ENCODE measurements at regions not wholly inside any gene's neighbourhood (a gene's known extent, or its start where the extent isn't known, plus 50 kb on each side); places are given as distances from the start of the nearest gene placed in this dataset.

- Histone ChIP-seq H3K9ac (ENCODE audit: low read depth, low read length) (peak overlapping the region; percentile 9), H3K9me3 (replicated peaks; ENCODE audit: low read length) (no peaks in the 10 kb centered on the region), H3K4me2 (ENCODE audit: low read length) (no peak overlapping the region), H3K4me3 (ENCODE audit: low read length) (no peak overlapping the region), H3K4me1 (ENCODE audit: control insufficient read depth, insufficient read depth, low read length) (peaks cover 41% of the 10 kb centered on the region), H3K36me3 (ENCODE audit: insufficient read depth, low read length) (no peaks in the 10 kb centered on the region), H3K27me3 (ENCODE audit: control insufficient read depth, insufficient read depth, low read length) (no peaks in the 10 kb centered on the region)
Measured at GRCh38 chr1:14440731-14441130, 157.8 kb upstream of the KAZN start.

DNA sequence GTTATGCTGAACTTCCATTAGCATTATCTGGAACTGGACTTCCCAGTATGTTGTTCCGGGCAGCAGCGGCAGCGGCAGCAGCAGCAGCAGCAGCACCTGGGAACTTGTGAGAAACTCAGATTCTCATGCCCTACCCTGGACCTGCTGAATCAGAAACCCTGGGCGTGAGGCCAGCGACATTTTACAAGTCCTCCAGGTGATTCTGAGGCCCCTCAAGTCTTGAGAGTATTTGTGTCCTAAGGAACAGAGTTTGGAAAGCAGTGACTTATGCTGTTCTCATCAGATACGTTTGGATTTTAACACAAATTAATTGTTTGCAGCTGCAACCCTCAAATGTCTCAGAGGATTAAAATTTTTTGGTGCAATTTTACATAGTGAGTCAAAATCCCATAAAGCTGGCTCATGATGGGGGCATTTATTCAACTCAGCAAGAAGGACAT is 157.2 kb upstream of the KAZN start:
- peak overlapping the region; percentile 32 for H3K4me2 ChIP-seq (ENCODE audit: low read length)
- no peaks in the 10 kb centered on the region for H3K36me3 ChIP-seq (ENCODE audit: insufficient read depth, low read length)
- H3K9me3 ChIP-seq (replicated peaks; ENCODE audit: low read length), result no peaks in the 10 kb centered on the region
- no peak overlapping the region for H3K4me3 ChIP-seq (ENCODE audit: low read length)
- H3K4me1 ChIP-seq (ENCODE audit: control insufficient read depth, insufficient read depth, low read length), result peaks cover 41% of the 10 kb centered on the region
- peak overlapping the region; percentile 9 for H3K9ac ChIP-seq (ENCODE audit: low read depth, low read length)
- H3K27me3 ChIP-seq (ENCODE audit: control insufficient read depth, insufficient read depth, low read length), result no peaks in the 10 kb centered on the region

DNA sequence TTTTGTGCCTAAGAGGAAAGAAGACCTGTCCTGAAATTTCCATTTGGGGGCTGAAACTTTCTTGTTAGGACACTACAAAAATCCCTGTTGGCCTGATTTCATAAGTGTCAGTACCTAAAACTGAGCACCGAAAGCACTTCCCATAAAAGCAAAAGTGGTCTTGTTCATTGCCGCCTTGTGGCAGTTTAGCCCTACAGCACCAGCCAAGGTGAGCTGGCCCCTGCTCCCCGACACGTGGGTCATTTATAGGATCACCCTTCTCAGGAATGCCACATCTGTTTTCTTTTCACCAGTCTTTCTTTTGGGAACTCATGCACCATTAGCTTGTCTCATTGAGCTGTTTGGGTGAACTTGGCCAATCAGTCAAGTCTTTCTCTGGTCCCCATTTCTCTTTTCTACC is 155.8 kb upstream of the KAZN start:
- Histone ChIP-seq H3K27me3 (ENCODE audit: control insufficient read depth, insufficient read depth, low read length) (no peaks in the 10 kb centered on the region), H3K9ac (ENCODE audit: low read depth, low read length) (no peak overlapping the region), H3K4me1 (ENCODE audit: control insufficient read depth, insufficient read depth, low read length) (peaks cover 34% of the 10 kb centered on the region), H3K9me3 (replicated peaks; ENCODE audit: low read length) (no peaks in the 10 kb centered on the region), H3K36me3 (ENCODE audit: insufficient read depth, low read length) (no peaks in the 10 kb centered on the region), H3K4me3 (ENCODE audit: low read length) (no peak overlapping the region), H3K4me2 (ENCODE audit: low read length) (no peak overlapping the region)

GRCh38 chr1:14443164-14443787 is 155.2 kb upstream of the KAZN start:
- Histone ChIP-seq H3K4me2 (ENCODE audit: low read length) (no peak overlapping the region), H3K4me3 (ENCODE audit: low read length) (no peak overlapping the region), H3K4me1 (ENCODE audit: control insufficient read depth, insufficient read depth, low read length) (peaks cover 34% of the 10 kb centered on the region), H3K9me3 (replicated peaks; ENCODE audit: low read length) (no peaks in the 10 kb centered on the region), H3K36me3 (ENCODE audit: insufficient read depth, low read length) (no peaks in the 10 kb centered on the region), H3K9ac (ENCODE audit: low read depth, low read length) (no peak overlapping the region), H3K27me3 (ENCODE audit: control insufficient read depth, insufficient read depth, low read length) (no peaks in the 10 kb centered on the region)

DNA sequence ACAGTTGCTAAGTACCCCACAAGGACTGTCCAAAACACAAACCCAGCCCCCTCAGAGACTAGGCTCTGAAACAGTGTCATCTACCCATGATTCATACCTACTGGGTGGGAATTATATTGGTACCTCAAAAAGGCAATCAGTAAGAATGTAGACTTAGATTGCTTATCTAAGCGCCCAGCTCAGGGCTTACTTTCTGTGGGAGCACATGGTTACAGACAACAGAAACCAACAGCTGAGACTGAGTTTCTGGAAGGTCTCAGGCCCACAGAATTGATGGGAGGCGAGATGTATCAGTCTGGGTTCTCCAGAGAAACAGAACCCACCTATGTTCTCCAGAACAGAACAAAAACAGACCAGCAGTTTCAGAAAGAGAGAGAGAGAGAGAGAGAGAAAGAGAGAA is 147.3 kb upstream of the KAZN start:
- H3K27me3 ChIP-seq (ENCODE audit: control insufficient read depth, insufficient read depth, low read length), result no peaks in the 10 kb centered on the region

GRCh38 chr1:14452551-14452950 is 145.9 kb upstream of the KAZN start:
- no peaks in the 10 kb centered on the region for H3K27me3 ChIP-seq (ENCODE audit: control insufficient read depth, insufficient read depth, low read length)
- no peaks in the 10 kb centered on the region for H3K9me3 ChIP-seq (replicated peaks; ENCODE audit: low read length)
- no peak overlapping the region for H3K4me2 ChIP-seq (ENCODE audit: low read length)
- no peaks in the 10 kb centered on the region for H3K36me3 ChIP-seq (ENCODE audit: insufficient read depth, low read length)
- H3K4me1 ChIP-seq (ENCODE audit: control insufficient read depth, insufficient read depth, low read length), result no peaks in the 10 kb centered on the region
- H3K4me3 ChIP-seq (ENCODE audit: low read length), result no peak overlapping the region
- no peak overlapping the region for H3K9ac ChIP-seq (ENCODE audit: low read depth, low read length)

More for the DNA sequence above, 147.3 kb upstream of the KAZN start:
- Histone ChIP-seq H3K4me1 (ENCODE audit: control insufficient read depth, insufficient read depth, low read length) (no peaks in the 10 kb centered on the region), H3K4me2 (ENCODE audit: low read length) (no peak overlapping the region), H3K9ac (ENCODE audit: low read depth, low read length) (no peak overlapping the region), H3K9me3 (replicated peaks; ENCODE audit: low read length) (no peaks in the 10 kb centered on the region), H3K36me3 (ENCODE audit: insufficient read depth, low read length) (no peaks in the 10 kb centered on the region), H3K4me3 (ENCODE audit: low read length) (no peak overlapping the region)

DNA sequence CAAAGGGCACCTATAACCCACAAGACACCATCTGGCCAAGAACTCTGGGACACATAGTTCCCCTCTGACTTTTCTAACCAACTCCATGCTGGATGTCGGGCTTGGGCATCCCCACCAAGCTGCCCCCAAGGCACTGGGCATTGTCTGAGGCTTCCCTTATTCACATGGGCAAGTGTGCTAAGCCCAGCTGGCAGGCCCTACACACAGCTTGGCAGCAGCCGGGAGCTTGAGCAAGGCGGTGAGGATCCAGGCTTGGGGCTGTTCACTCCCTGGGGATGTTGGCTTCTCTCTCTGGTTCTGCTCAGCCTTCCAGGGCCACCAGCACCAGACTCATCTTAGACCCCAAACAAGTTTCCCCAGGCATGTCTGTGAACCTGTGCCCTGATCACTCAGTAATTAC is 138.3 kb upstream of the KAZN start:
- Histone ChIP-seq H3K4me3 (ENCODE audit: low read length) (no peak overlapping the region), H3K36me3 (ENCODE audit: insufficient read depth, low read length) (no peaks in the 10 kb centered on the region), H3K4me1 (ENCODE audit: control insufficient read depth, insufficient read depth, low read length) (no peaks in the 10 kb centered on the region), H3K27me3 (ENCODE audit: control insufficient read depth, insufficient read depth, low read length) (no peaks in the 10 kb centered on the region), H3K9me3 (replicated peaks; ENCODE audit: low read length) (no peaks in the 10 kb centered on the region), H3K4me2 (ENCODE audit: low read length) (no peak overlapping the region), H3K9ac (ENCODE audit: low read depth, low read length) (no peak overlapping the region)

DNA sequence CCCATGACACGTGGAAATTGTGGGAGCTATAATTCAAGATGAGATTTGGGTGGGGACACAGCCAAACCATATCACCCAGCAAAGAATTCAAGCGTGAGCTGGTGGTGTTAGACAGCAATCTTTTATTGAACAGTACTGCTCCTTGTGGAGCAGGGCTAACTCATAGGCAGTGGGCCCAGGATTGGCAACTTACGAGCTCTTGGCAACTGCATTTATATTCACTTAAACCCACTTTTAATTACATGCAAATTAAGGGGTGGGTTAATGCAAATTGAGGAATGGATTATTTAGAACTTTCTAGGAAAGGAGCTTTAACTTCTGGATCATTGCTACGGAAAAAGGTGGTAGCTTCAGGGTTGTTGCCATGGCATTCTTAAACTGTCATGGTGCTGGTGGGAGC is 135.6 kb upstream of the KAZN start:
- no peaks in the 10 kb centered on the region for H3K27me3 ChIP-seq (ENCODE audit: control insufficient read depth, insufficient read depth, low read length)
- H3K9ac ChIP-seq (ENCODE audit: low read depth, low read length), result no peak overlapping the region
- H3K4me2 ChIP-seq (ENCODE audit: low read length), result no peak overlapping the region
- H3K4me3 ChIP-seq (ENCODE audit: low read length), result no peak overlapping the region
- no peaks in the 10 kb centered on the region for H3K4me1 ChIP-seq (ENCODE audit: control insufficient read depth, insufficient read depth, low read length)
- H3K9me3 ChIP-seq (replicated peaks; ENCODE audit: low read length), result no peaks in the 10 kb centered on the region
- no peaks in the 10 kb centered on the region for H3K36me3 ChIP-seq (ENCODE audit: insufficient read depth, low read length)

DNA sequence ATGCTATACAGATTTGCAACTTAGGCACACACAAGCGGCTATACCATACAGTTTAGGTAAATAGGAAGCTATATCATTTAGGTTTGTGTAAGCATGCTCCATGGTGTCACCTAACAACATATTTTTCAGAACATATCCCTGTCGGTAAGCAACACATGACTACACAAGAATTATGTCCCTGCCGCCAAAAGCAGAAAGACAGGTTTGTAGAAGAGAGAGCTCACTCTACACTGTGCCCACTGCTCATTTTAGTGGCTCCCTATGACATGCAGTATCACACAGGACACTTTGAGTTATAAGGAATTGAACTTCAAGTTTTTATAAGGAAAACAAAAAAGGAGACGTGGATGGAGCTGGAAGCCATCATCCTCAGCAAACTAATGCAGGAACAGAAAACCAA is 132.5 kb upstream of the KAZN start:
- no peak overlapping the region for H3K9ac ChIP-seq (ENCODE audit: low read depth, low read length)
- H3K4me1 ChIP-seq (ENCODE audit: control insufficient read depth, insufficient read depth, low read length), result no peaks in the 10 kb centered on the region
- H3K9me3 ChIP-seq (replicated peaks; ENCODE audit: low read length), result no peaks in the 10 kb centered on the region
- H3K4me2 ChIP-seq (ENCODE audit: low read length), result no peak overlapping the region
- H3K36me3 ChIP-seq (ENCODE audit: insufficient read depth, low read length), result no peaks in the 10 kb centered on the region
- H3K4me3 ChIP-seq (ENCODE audit: low read length), result no peak overlapping the region
- H3K27me3 ChIP-seq (ENCODE audit: control insufficient read depth, insufficient read depth, low read length), result no peaks in the 10 kb centered on the region

DNA sequence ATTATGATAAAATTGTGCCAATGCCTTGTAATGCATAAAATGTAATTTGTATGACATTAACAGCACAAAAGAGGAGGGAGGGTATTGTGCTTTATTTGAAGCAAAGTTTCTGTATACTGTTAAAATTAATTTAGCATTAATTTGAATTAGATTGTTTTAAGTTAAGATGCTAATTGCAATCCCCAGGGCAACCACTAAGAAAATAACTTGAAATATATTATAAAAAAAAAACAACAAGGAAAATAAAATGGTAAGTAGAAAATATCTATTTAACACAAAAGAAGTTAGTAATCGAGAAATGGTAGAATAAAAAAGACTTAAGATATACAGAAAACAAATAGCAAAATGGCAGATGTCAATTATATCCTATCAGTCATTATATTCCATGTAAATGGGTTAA is 131.4 kb upstream of the KAZN start:
- Histone ChIP-seq H3K27me3 (ENCODE audit: control insufficient read depth, insufficient read depth, low read length) (no peaks in the 10 kb centered on the region), H3K9me3 (replicated peaks; ENCODE audit: low read length) (no peaks in the 10 kb centered on the region), H3K9ac (ENCODE audit: low read depth, low read length) (no peak overlapping the region), H3K36me3 (ENCODE audit: insufficient read depth, low read length) (no peaks in the 10 kb centered on the region), H3K4me1 (ENCODE audit: control insufficient read depth, insufficient read depth, low read length) (no peaks in the 10 kb centered on the region), H3K4me3 (ENCODE audit: low read length) (no peak overlapping the region), H3K4me2 (ENCODE audit: low read length) (no peak overlapping the region)

- Histone ChIP-seq H3K9ac (ENCODE audit: low read depth, low read length) (no peak overlapping the region), H3K36me3 (ENCODE audit: insufficient read depth, low read length) (no peaks in the 10 kb centered on the region), H3K9me3 (replicated peaks; ENCODE audit: low read length) (no peaks in the 10 kb centered on the region), H3K27me3 (ENCODE audit: control insufficient read depth, insufficient read depth, low read length) (no peaks in the 10 kb centered on the region), H3K4me2 (ENCODE audit: low read length) (no peak overlapping the region), H3K4me1 (ENCODE audit: control insufficient read depth, insufficient read depth, low read length) (no peaks in the 10 kb centered on the region), H3K4me3 (ENCODE audit: low read length) (no peak overlapping the region)
Measured at GRCh38 chr1:14468751-14469150, 129.7 kb upstream of the KAZN start.

DNA sequence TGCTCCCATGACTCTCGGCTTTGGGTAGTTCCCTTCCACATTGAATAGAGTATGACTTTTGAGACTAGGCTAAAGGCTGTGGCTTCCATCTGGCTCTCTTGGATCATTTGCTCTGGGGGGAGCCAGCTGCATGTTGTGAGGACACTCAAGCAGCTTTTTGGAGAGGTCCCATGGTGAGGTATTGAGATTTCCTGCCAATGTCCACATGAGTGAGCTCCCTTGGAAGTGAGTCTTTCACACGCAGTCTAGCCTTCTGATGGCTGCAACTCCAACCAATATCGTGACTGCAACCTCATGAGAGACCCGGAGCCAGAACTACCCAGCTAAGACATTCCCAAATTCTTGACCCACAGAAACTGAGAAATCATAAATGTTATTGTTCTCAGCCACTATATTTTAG is 127.7 kb upstream of the KAZN start:
- Histone ChIP-seq H3K4me1 (ENCODE audit: control insufficient read depth, insufficient read depth, low read length) (peaks cover under 1% of the 10 kb centered on the region), H3K4me3 (ENCODE audit: low read length) (no peak overlapping the region), H3K36me3 (ENCODE audit: insufficient read depth, low read length) (no peaks in the 10 kb centered on the region), H3K9me3 (replicated peaks; ENCODE audit: low read length) (no peaks in the 10 kb centered on the region), H3K27me3 (ENCODE audit: control insufficient read depth, insufficient read depth, low read length) (no peaks in the 10 kb centered on the region), H3K4me2 (ENCODE audit: low read length) (no peak overlapping the region), H3K9ac (ENCODE audit: low read depth, low read length) (no peak overlapping the region)

Measured in skeletal muscle satellite cell (primary cell).